ENCODE measurements at regions not wholly inside any gene's neighbourhood (a gene's known extent, or its start where the extent isn't known, plus 50 kb on each side); places are given as distances from the start of the nearest gene placed in this dataset.

DNA sequence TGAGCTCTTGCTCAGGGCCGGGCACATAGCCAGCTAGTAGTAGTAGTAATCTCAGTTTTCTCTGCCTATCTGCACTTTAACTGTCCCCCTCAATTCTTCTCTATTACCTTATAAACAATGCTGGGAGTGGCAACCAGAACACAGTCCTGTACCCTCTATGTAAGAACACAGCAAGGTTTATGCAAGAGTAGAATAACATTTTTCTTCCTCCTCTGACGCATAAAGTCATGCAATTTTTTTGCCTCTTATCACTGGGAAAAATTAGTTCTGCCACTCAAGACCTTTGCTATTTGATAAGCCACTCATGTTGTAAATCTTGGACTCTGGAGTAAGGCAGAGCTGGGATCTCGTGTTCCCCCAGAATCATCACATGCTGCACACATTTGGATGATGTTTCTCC lies 200.7 kb upstream of the SOX11 start:
- TF ChIP-seq, protein P1, sequence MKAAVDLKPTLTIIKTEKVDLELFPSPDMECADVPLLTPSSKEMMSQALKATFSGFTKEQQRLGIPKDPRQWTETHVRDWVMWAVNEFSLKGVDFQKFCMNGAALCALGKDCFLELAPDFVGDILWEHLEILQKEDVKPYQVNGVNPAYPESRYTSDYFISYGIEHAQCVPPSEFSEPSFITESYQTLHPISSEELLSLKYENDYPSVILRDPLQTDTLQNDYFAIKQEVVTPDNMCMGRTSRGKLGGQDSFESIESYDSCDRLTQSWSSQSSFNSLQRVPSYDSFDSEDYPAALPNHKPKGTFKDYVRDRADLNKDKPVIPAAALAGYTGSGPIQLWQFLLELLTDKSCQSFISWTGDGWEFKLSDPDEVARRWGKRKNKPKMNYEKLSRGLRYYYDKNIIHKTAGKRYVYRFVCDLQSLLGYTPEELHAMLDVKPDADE (CRISPR knock-in tag; IDR thresholded peaks at IDR 0.05): no peak
- TF ChIP-seq HNF4A (CRISPR knock-in tag; IDR thresholded peaks at IDR 0.05) (no peak), POLR2A (IDR thresholded peaks at IDR 0.05; ENCODE audit: insufficient read depth in 1 of 2, low read depth in 2 of 2, low read length in 2 of 2) (no peak), ZFP36L1 (CRISPR knock-in tag; IDR thresholded peaks at IDR 0.05) (no peak), POLR2AphosphoS2 (IDR thresholded peaks at IDR 0.05; ENCODE audit: low read depth, low read length) (no peak), ZBTB8A (CRISPR knock-in tag; IDR thresholded peaks at IDR 0.05; ENCODE audit: borderline replicate concordance, low read depth) (no peak), EZH2 (conservative IDR thresholded peaks at IDR 0.05; ENCODE audit: low read depth, low read length) (no peak), JUN (CRISPR knock-in tag; IDR thresholded peaks at IDR 0.05) (no peak), RFX5 (IDR thresholded peaks at IDR 0.05; ENCODE audit: low read depth, low read length) (no peak), NFATC3 (CRISPR knock-in tag; IDR thresholded peaks at IDR 0.05) (no peak)
